MM.1S (cell line): ENCODE measurements at regions not wholly inside any gene's neighbourhood (a gene's known extent, or its start where the extent isn't known, plus 50 kb on each side); places are given as distances from the start of the nearest gene placed in this dataset.

Source experiments
- DNase-seq: peaks from one replicate; pipeline ENCODE4 v3.0.0-alpha.2; 2015
- H2AFZ ChIP-seq: fragments of 300-600 bp; sonication (generic); 2 replicates; pipeline ENCODE4 v1.6.0; 2016; ENCODE audit warnings: antibody characterized with exemption, low read length
- H3F3A ChIP-seq: fragments of 300-600 bp; sonication (generic); 2 replicates; pipeline ENCODE4 v1.6.1; 2016; ENCODE audit warnings: mild to moderate bottlenecking, antibody characterized with exemption, low read length, moderate library complexity, mixed read lengths; ENCODE audit not compliant: insufficient read depth
- H3K27ac ChIP-seq: fragments of 300-600 bp; sonication (generic); 2 replicates; pipeline ENCODE4 v1.5.1; 2016; ENCODE audit warnings: mild to moderate bottlenecking, low read length
- H3K27me3 ChIP-seq: fragments of 300-600 bp; sonication (generic); replicated peaks from 2 replicates; pipeline ENCODE4 v1.6.0; 2016; ENCODE audit warnings: low read length; ENCODE audit not compliant: insufficient read depth
- H3K36me3 ChIP-seq: fragments of 300-600 bp; sonication (generic); replicated peaks from 2 replicates; pipeline ENCODE4 v1.6.1; 2016; ENCODE audit warnings: mild to moderate bottlenecking, low read length, mixed read lengths; ENCODE audit not compliant: insufficient read depth
- H3K4me1 ChIP-seq: fragments of 300-600 bp; sonication (generic); 2 replicates; pipeline ENCODE4 v1.6.1; 2016; ENCODE audit warnings: low read length, mixed read lengths
- H3K4me2 ChIP-seq: fragments of 300-600 bp; sonication (generic); 2 replicates; pipeline ENCODE4 v1.6.0; 2016; ENCODE audit warnings: low read depth, low read length
- H3K4me3 ChIP-seq: fragments of 300-600 bp; sonication (generic); 2 replicates; pipeline ENCODE4 v1.5.1; 2016; ENCODE audit warnings: low read length, mixed read lengths
- H3K79me2 ChIP-seq: fragments of 300-600 bp; sonication (generic); 2 replicates; pipeline ENCODE4 v1.6.1; 2016; ENCODE audit warnings: mixed run types, low read length, mixed read lengths
- H3K9ac ChIP-seq: fragments of 300-600 bp; sonication (generic); 2 replicates; pipeline ENCODE4 v1.6.1; 2016; ENCODE audit warnings: low read length, mixed read lengths
- H3K9me2 ChIP-seq: fragments of 300-600 bp; sonication (generic); replicated peaks from 2 replicates; pipeline ENCODE4 v1.6.1; 2016; ENCODE audit warnings: mild to moderate bottlenecking, low read length, mixed read lengths; ENCODE audit not compliant: insufficient read depth
- H3K9me3 ChIP-seq: fragments of 300-600 bp; sonication (generic); replicated peaks from 2 replicates; pipeline ENCODE4 v1.6.1; 2016; ENCODE audit warnings: mild to moderate bottlenecking, low read length, mixed read lengths; ENCODE audit not compliant: insufficient read depth
- H4K20me1 ChIP-seq: fragments of 300-600 bp; sonication (generic); 2 replicates; pipeline ENCODE4 v1.6.1; 2016; ENCODE audit warnings: mild to moderate bottlenecking, low read length, moderate library complexity, mixed read lengths; ENCODE audit not compliant: insufficient read depth
- EZH2 ChIP-seq: fragments of 300-600 bp; sonication (generic); optimal IDR thresholded peaks from 2 replicates; pipeline ENCODE3; 2017; ENCODE audit warnings: low read depth, mild to moderate bottlenecking, antibody characterized with exemption, low read length, mixed read lengths
- EZH2phosphoT487 ChIP-seq: fragments of 300-600 bp; sonication (generic); IDR thresholded peaks from 2 replicates; pipeline ENCODE4 v1.6.1; 2018; ENCODE audit warnings: antibody characterized with exemption, low read length
- TF ChIP-seq, protein P1 (sequence below): fragments of 300-600 bp; sonication (generic); IDR thresholded peaks from 2 replicates; pipeline ENCODE4 v1.5.1; 2016; ENCODE audit warnings: antibody characterized with exemption, low read length, mixed read lengths

- Histone ChIP-seq H3K4me3 (no peak overlapping the region), H3K79me2 (no peaks in the 10 kb centered on the region), H4K20me1 (no peaks in the 10 kb centered on the region), H3F3A (no peaks in the 10 kb centered on the region), H3K9me3 (no peaks in the 10 kb centered on the region), H3K4me2 (no peak overlapping the region), H3K9ac (no peak overlapping the region), H3K27me3 (no peaks in the 10 kb centered on the region), H3K9me2 (no peaks in the 10 kb centered on the region), H2AFZ (no peak overlapping the region), H3K27ac (no peak overlapping the region), H3K36me3 (no peaks in the 10 kb centered on the region), H3K4me1 (no peaks in the 10 kb centered on the region)
- TF ChIP-seq EZH2phosphoT487: no peak
- TF ChIP-seq, protein P1, sequence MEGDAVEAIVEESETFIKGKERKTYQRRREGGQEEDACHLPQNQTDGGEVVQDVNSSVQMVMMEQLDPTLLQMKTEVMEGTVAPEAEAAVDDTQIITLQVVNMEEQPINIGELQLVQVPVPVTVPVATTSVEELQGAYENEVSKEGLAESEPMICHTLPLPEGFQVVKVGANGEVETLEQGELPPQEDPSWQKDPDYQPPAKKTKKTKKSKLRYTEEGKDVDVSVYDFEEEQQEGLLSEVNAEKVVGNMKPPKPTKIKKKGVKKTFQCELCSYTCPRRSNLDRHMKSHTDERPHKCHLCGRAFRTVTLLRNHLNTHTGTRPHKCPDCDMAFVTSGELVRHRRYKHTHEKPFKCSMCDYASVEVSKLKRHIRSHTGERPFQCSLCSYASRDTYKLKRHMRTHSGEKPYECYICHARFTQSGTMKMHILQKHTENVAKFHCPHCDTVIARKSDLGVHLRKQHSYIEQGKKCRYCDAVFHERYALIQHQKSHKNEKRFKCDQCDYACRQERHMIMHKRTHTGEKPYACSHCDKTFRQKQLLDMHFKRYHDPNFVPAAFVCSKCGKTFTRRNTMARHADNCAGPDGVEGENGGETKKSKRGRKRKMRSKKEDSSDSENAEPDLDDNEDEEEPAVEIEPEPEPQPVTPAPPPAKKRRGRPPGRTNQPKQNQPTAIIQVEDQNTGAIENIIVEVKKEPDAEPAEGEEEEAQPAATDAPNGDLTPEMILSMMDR: no peak
- TF ChIP-seq EZH2: no peak
- no peak for DNase-seq
These were observed 168.5 kb upstream of the ZSWIM2 start for GRCh38 chr2:187017438-187017837.

GRCh38 chr2:187013058-187013457 lies 164.1 kb upstream of the ZSWIM2 start:
- Histone ChIP-seq H3F3A (no peaks in the 10 kb centered on the region), H3K36me3 (no peaks in the 10 kb centered on the region), H3K9me2 (no peaks in the 10 kb centered on the region), H3K27me3 (no peaks in the 10 kb centered on the region), H3K4me2 (no peak overlapping the region), H3K27ac (no peak overlapping the region), H3K9me3 (no peaks in the 10 kb centered on the region), H3K4me1 (no peaks in the 10 kb centered on the region), H4K20me1 (no peaks in the 10 kb centered on the region), H3K79me2 (no peaks in the 10 kb centered on the region), H2AFZ (no peak overlapping the region), H3K4me3 (no peak overlapping the region), H3K9ac (no peak overlapping the region)
- DNase-seq: no peak
- TF ChIP-seq EZH2phosphoT487: no peak
- TF ChIP-seq, protein P1: no peak
- TF ChIP-seq EZH2: no peak

- H3K9ac ChIP-seq: no peak overlapping the region
- H3K4me3 ChIP-seq: no peak overlapping the region
- no peaks in the 10 kb centered on the region for H3K79me2 ChIP-seq
- H3F3A ChIP-seq: no peaks in the 10 kb centered on the region
- no peak overlapping the region for H3K4me2 ChIP-seq
- no peak for DNase-seq
- no peak overlapping the region for H2AFZ ChIP-seq
- H3K9me2 ChIP-seq: no peaks in the 10 kb centered on the region
- TF ChIP-seq EZH2 (no peak), EZH2phosphoT487 (no peak)
- TF ChIP-seq, protein P1: no peak
- H3K27ac ChIP-seq: no peak overlapping the region
- H3K27me3 ChIP-seq: no peaks in the 10 kb centered on the region
- no peaks in the 10 kb centered on the region for H3K9me3 ChIP-seq
- H3K36me3 ChIP-seq: no peaks in the 10 kb centered on the region
- no peaks in the 10 kb centered on the region for H4K20me1 ChIP-seq
- no peaks in the 10 kb centered on the region for H3K4me1 ChIP-seq
These were observed 162.3 kb upstream of the ZSWIM2 start for GRCh38 chr2:187011206-187011832.
